ENCODE measurements at regions not wholly inside any gene's neighbourhood (a gene's known extent, or its start where the extent isn't known, plus 50 kb on each side); places are given as distances from the start of the nearest gene placed in this dataset.
"Not testable (repeated sequence)": the region's sequence is repeated elsewhere in the genome, so short reads cannot be mapped to it uniquely, and the experiment has no call there.

DNA sequence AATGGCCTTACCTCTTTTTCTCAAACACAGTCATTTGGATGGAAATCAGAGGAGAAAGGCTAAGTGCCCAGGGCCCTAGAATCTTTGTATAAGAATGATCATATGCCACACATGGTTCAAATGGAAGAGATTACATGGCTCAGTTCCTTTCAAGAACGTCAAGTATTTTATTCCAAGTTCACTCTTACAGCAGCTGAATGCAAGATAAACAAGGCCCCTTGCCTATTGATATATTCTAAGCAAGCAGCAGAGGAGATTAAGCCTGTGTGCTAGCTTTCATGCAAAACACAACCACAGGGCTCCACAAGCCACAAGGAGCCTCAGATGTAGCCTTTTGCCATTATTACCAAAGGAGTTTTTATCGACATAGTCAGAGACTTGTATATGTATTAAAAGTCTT, 55.3 kb upstream of the SLCO6A1 start:
- DNase-seq (ENCODE audit: low read depth) = no peak

DNA sequence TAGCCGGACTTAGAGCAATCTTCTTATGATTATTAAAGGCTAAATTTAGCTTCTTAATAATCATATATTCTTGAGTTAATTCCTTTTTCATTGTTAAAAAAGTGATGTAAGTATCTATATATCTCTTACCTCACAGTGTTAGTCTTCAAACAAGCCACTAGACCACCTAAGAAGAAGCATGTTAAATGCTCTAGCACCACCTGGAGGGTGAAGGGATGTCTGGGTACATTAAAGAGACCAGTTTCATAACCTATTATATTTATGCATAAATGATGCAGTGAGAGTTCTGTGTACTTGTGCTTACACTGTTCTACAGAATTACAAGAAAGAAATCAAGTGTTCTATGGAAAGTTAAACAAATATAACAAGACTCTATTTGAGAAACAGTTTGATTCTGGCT, 55.9 kb upstream of the SLCO6A1 start:
- DNase-seq (ENCODE audit: low read depth) = no peak

DNA sequence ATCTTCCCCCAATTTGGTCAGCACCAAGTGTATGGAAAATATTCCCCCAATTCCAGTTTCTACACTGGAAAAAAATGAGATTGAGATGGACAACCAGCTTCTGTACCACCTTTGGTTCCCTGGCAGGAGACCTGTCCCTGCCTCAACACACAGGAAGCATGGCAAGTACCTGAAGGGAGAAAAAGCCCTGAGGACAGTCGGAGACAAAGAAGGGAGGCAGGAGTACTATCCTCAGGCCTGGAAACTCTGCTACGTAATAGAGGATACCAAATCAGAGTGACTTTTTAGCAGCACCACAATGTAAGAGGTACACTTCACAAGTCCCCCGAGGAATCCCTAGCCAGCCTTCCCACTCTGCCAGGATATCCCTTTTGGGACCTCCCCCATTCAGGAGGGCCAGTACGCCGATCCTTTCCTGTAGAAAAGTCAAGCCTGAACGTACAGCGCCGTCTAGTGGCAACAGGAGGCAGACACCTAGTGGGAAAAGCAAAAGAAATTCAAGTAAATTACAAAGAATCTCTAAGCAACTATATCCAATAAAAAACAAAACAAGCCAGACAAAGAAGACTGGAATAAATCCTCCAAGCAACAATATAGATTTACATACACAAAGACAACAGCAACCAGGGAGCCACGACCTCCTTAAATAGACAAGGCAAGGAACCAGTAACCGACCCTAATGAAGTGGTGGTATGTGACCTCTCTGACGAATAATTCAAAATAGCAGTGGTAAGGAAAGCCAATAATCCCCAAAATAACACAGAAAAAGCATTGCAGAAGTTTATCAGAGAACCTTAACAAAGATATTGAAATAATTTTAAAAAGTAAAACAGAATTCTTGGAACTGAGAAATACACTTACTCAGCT, 63.3 kb upstream of the SLCO6A1 start:
- DNase-seq (ENCODE audit: low read depth) = no peak

DNA sequence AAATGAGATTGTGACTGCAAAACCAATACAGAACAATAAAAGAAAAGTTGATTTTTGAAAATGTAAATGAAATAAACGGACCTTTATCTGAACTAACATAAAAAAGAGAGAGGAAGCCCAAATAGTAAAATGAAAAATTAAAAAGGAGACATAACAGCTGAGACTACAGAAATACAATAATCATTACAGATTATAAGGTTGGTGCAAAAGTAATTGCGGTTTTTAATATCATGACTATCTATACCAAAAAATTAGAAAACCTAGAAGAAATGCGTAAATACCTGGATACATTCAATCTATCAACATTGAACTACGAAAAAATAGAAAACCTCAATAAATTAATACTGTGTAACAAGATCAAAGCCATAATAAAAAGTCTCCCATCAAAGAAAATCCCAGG, 71.9 kb upstream of the SLCO6A1 start:
- no peak for DNase-seq (ENCODE audit: low read depth)

DNA sequence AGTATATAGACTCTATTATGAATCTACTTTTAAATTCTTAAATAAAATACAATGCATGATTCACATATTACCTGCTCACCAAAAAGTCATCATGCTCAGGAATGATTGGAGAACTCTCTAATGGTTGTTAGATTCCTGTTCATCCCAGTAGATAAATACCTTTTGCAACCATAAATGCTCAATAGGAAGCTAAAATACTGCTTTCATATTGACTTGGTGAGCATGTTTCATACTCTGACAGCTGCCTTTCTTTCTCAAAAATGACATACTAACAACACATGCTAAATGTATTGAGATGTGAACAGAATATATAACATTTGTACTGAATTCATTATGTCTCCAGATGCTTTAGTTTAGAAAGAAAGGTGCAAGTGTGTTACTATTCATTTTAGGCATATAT, 79.6 kb upstream of the SLCO6A1 start:
- no peak for DNase-seq (ENCODE audit: low read depth)

DNA sequence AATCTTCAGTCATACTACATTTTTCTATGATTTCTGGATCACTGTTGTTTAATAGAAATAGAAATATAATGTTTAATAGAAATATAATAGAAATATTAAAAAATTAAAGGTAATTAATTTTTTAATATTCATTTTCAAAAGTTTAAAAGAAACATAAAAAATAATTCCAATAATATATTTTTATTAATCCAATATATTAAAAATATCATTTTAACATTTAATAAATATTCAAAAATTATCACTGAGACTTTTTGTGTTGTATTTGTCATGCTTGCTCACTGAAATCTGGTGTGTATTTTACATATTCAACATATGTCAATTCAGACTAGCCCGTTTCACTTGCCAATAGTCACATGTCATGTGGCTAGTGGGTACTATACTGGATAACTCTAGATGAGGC, 80.6 kb upstream of the SLCO6A1 start:
- DNase-seq (ENCODE audit: low read depth) = no peak

DNA sequence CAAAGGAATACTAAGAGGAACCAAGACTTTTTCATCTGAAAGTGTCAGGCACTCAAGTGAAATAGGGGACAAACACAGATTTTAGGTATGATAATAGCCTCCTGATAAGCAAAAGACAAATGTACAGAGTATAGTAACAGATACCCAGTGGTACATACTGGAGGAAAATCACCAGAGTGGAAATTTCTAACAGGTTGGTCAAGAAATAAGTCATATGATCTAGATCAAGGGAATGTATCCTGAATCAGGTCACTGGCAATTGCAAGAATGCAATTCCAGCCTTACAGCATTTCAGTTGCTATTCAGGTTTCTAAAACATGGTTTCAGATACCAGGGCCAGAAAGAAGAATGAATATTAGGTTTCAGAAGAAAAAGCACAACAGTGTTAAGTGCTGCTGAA, 82.2 kb upstream of the SLCO6A1 start:
- no peak for DNase-seq (ENCODE audit: low read depth)

DNA sequence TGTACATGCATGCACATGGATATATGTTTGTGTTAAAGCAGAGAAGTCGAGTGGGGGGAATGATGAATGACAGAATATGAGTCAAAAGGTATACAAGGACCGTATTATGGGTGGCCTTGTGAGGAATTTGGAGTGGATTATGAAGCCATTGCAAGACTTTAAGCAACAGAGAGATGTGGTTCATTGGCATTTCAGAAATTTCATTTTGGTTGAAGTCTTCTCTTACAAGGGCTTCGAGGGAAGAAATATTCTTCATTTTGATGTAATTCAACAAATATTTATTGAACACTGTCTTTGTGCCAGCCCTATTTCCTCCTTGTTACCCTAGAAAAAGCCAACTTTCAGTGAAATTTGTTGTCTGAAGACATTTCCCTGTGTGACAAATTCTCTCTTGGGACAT, 83.9 kb upstream of the SLCO6A1 start:
- DNase-seq (ENCODE audit: low read depth) = no peak

DNA sequence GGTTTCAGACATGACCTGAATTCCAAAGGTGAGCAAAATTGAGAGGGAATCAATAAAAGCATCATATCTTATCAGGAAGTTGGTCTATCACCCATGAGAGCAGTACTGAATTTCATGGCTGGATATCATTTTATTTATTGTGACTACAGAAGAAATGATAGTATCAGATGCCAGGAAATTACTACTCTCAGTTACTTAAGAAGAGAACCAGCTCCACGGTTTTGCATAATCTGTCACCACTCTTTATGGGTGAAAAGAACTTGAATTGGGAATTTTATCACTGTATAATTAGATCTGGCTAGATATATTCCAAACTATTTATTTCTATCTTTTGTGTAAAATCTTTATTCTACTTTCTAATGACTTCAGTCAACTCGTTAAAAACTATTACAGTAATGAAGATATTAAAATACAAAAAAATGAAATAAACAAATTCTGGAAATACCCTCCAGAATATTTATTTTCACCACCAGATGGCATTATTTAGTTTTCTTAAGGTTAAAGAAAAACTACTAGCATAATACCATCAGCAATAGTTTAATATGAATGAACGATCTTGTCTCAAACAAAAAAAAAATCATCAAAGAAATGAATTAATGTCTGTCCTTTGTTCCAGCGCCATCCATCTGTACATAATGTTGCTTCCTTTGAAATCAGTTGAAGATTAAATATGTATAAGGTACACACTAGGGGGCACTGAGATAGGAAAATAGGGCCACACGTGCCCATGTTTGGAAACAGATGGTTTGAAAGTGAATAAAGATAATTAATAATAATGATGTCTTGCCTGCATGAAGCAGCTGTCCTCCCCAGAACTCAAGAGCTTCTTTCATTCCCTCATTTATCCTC, 84.7 kb upstream of the SLCO6A1 start:
- no peak for DNase-seq (ENCODE audit: low read depth)

DNA sequence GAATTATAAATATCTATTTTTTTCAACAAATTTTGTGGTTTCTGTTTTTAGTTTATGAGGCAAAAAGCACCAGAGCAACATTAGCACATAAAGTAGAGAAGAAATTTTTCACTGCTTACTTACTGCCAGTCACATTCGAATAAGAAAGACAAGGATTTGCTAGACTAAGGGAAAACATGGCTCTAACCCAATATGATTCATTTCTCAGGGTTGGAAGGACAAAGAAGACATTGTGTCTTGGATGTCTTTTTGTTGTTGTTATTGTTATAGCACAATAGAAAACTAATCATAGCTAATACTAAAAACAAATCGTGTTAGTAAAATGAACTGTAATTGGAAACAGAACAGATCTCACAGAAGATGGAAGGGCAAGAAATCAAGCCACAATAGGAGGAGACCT, 90.9 kb upstream of the SLCO6A1 start:
- no peak for DNase-seq (ENCODE audit: low read depth)

DNA sequence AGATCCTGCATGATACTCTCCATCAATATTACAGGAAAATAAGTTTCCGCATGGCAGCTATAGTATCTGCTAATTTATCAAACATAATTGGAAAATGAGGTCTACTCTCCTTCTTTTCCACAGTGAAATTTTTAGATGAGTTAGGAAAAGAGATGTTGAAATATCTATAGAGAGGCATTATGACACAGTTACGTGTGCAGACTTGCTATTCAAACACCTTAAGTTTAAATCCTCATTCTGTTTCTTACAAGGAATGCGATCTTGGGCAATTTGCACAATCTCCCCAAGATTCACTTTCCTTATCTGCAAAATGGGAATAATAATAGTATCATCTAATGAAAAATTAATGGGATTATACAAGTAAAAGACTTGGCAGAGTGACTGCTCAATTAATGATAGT, 91.7 kb upstream of the SLCO6A1 start:
- DNase-seq (ENCODE audit: low read depth) = no peak

DNA sequence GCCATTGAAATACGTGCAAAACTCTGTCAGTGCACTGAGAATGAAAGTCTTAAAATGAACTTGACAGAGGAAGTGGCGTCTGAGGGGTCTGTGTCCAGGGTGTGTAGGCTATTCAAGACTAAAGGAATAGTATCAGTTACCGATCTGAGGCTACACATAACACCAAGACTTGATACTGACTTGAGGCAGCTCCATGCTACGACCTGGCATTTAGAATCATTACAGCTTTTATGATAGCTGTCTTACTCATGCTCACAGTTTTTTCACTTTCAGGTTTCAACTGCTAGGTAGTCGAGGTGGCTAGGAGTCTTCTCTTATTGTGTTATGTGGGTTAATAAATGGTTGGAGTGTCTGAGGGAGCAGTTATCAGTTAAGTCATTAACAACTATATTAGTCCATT, 92.8 kb upstream of the SLCO6A1 start:
- no peak for DNase-seq (ENCODE audit: low read depth)

DNA sequence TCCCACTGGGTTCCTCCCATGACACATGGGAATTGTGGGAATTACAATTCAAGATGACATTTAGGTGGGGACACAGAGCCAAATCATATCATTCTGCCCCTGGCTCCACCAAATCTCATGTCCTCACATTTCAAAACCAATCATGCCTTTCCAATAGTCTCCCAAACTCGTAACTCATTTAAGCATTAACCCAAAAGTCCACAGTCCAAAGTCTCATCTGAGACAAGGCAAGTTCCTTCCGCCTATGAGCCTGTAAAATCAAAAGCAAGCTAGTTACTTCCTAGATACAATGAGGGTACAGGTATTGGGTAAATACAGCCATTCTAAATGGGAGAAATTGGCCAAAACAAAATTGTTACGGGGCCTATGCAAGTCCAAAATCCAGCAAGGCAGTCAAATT, 93.8 kb upstream of the SLCO6A1 start:
- not testable (repeated sequence) for DNase-seq (ENCODE audit: low read depth)

DNA sequence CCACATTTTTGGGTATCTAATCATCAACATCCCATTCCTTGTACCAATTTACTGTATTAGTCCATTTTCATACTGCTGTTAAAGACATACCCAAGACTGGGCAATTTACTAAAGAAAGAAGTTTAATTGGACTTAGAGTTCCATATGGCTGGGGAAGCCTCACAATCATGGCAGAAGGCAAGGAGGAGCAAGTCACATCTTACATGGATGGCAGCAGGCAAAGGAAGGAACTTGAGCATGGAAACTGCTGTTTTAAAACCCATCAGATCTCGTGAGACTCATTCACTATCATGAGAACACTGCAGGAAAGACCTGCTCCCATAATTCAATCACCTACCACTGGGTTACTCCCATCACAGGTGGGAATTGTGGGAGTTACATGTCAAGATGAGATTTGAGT, 95.4 kb upstream of the SLCO6A1 start:
- no peak for DNase-seq (ENCODE audit: low read depth)

DNA sequence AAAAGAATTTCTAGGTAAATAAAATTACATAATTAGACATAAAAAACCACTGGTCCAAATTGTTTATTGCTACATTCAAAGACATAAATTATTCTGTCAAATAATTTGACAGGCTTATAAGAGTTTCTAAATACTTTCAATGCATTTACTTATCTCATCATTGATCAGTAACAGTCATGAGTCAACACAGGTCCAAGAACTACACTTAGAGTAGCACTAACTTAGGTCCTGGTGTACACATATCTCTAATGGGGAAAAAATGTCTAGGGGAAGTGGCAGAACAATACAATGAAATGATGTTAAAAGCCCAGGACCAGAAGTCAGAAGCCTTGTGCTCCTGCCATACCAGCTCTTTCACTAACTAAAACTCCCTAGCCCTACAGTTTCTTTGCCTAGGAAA, 96.5 kb upstream of the SLCO6A1 start:
- no peak for DNase-seq (ENCODE audit: low read depth)

DNA sequence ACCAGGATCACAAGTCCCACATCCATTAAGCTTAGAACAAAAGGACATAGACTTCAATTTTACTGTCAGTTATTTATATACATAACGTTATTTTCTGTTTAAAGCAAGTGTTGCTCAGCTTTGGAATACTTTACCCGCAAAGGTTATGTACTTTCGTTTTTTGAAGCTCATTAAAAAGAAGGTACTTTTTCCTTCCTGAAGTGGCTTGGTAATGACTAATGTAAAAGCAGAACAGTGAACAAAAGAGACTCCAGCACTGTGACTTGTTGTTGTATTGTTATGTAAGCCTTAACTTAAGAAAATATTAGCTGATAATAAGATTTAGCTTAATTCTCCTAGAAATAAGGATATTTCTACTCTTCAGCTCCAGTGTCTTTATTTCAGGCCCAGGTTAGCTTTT, 97.3 kb upstream of the SLCO6A1 start:
- no peak for DNase-seq (ENCODE audit: low read depth)

DNA sequence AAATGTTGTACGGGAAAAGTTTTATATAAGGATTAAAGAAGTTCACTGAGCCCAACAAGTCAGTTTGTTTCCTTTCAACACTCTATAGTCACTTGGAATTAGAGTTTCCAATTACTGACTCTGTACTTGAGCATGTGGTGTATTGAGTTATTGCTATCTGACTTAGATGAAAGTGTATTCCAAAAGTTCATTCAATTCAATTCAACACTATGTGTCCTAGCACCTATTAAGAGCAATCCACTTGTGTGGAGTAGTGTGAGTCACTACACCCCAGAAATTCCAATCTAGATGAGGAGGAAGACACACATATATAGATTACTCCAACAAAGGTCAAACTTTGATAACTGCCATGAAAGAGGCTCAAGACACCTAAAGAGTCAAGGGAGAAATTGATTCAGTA, 98.2 kb upstream of the SLCO6A1 start:
- no peak for DNase-seq (ENCODE audit: low read depth)

DNA sequence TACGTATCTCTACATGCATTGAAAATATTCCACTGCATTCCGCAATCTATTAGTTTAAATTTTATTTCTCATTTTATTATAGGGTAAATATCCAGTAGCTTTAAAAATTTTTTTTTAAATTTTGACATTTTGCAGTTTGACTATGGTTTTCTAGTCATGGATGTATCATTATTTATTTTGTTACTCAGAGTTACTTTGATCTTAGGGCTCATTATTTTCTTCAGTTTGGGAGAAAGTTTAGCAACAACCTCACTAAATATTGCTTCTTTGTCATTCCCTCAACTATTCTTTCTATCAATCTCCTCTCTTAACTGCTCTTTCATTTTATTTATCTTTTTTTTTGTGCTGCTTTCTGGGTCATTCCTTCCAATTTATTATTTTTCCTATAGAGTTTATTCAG, 100.5 kb upstream of the SLCO6A1 start:
- no peak for DNase-seq (ENCODE audit: low read depth)

DNA sequence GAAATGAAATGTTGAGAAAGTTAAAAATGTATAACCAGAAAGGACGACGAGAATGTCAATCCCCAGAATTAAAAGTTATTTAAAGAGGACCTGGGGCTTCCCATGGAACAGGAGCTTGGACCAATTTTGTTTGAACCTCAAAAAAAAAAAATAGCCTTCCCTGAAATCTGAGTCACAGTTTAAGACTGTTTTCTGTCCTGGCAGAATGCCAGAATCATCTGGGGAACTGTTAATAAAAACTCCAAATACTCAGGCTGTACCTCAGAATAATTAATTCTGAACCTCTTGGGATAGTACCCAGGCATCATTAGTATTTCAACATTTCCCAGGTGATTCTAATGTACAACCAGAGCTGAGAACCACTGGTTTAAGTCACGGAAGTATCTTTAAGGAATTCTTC, 102.2 kb upstream of the SLCO6A1 start:
- DNase-seq (ENCODE audit: low read depth) = no peak

DNA sequence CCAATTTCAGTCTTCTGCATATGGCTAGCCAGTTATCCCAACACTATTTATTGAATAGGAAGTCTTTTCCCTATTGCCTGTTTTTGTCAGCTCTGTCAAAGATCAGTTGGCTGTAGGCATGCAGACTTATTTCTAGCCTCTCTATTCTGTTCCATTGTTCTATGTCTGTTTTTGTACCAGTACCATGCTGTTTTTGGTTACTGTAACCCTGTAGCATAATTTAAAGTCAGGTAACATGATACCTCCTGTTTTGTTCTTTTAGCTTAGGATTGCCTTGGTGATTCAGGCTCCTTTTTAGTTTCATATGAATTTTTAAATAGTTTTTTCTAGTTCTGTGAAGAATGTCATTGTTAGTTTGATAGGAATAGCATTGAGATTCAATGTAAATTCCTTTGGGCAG, 104.9 kb upstream of the SLCO6A1 start:
- DNase-seq (ENCODE audit: low read depth) = no peak

DNA sequence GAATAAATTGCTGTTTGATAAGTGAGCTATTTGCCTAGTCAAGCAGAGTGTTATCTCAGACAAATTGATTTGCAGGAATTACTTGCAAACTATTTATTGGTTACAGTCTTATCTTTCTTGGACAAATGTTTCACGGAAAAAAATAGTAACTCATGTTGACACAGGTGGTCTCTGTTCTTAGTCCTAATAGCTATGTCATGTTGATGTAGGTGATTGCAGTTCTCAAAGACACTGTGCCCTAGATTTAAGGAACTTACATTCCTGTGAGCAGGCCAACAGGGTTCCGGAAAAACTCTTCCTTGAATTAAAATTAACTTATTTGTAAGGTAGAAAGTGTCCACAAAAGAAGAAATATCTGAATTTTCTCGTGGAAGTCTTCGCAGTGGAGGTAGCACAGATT, 109.6 kb upstream of the SLCO6A1 start:
- DNase-seq (ENCODE audit: low read depth) = no peak

DNA sequence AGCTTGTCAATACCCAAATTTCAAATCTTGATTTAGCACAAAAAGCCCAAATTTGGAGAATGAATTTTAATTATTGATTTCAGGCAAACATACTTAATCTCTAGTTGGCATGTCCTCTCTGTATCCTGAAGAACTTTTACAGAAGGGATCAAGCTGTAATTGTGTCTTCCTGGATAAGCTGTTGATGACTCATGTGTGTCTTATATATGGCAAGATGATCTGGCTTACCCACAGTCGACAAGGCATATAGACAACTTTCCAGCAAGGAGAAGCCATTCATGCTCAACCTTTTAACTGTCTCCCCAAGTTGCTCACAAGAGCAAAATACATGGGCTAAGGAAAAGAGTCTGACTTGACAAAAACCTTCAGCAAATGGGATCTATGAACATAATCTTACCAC, 112.5 kb upstream of the SLCO6A1 start:
- no peak for DNase-seq (ENCODE audit: low read depth)

DNA sequence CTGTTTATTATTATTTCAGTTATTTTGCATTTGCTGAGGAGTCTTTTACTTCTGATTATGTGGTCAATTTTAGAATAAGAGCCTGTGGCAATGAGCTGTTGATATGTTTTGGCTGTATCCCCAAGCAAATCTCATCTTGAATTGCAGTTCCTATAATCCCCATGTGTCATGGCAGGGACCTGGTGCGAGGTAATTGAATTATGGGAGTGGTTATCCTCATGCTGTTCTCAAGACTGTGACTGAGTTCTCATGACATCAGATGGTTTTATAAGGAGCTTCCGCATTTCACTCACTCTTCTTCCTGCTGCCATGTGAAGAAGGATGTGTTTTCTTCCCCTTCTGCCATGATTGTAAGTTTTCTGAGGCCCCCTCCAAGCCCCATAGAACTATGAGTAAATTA, 114.9 kb upstream of the SLCO6A1 start:
- DNase-seq (ENCODE audit: low read depth) = no peak
